Activated T-helper 1 cell treated with Interleukin-2 at 50 U/mL for 16 hours (primary cell): ENCODE measurements at regions not wholly inside any gene's neighbourhood (a gene's known extent, or its start where the extent isn't known, plus 50 kb on each side); places are given as distances from the start of the nearest gene placed in this dataset.

ENCODE experiments used
- DNase-seq: peaks from one replicate; pipeline ENCODE4 v3.0.0-alpha.2; 2020; ENCODE audit warnings: low read depth

- DNase-seq, result no peak
Observed at GRCh38 chr5:36355516-36355915, 53.8 kb upstream of the RANBP3L start.

GRCh38 chr5:36356915-36357314, 55.2 kb upstream of the RANBP3L start:
- no peak for DNase-seq

- DNase-seq, result no peak
Observed at GRCh38 chr5:36357391-36357975, 55.8 kb upstream of the RANBP3L start.

GRCh38 chr5:36359267-36359666, 57.6 kb upstream of the RANBP3L start:
- DNase-seq, result no peak

GRCh38 chr5:36360307-36360706, 58.6 kb upstream of the RANBP3L start:
- DNase-seq, result no peak

GRCh38 chr5:36363101-36363500, 61.4 kb upstream of the RANBP3L start:
- no peak for DNase-seq

GRCh38 chr5:36363744-36364143, 62.0 kb upstream of the RANBP3L start:
- DNase-seq, result no peak

GRCh38 chr5:36364473-36364872, 62.8 kb upstream of the RANBP3L start:
- DNase-seq, result no peak

GRCh38 chr5:36365896-36366295, 64.2 kb upstream of the RANBP3L start:
- no peak for DNase-seq

- no peak for DNase-seq
Observed at GRCh38 chr5:36366883-36367282, 65.2 kb upstream of the RANBP3L start.

GRCh38 chr5:36367524-36367923, 65.8 kb upstream of the RANBP3L start:
- no peak for DNase-seq

- no peak for DNase-seq
Observed at GRCh38 chr5:36369219-36369690, 67.6 kb upstream of the RANBP3L start.

GRCh38 chr5:36370073-36370472, 68.4 kb upstream of the RANBP3L start:
- DNase-seq, result no peak

- DNase-seq, result no peak
Observed at GRCh38 chr5:36371366-36371765, 69.7 kb upstream of the RANBP3L start.

- DNase-seq, result no peak
Observed at GRCh38 chr5:36373527-36374086, 71.9 kb upstream of the RANBP3L start.

- no peak for DNase-seq
Observed at GRCh38 chr5:36374266-36374862, 72.7 kb upstream of the RANBP3L start.

- DNase-seq, result no peak
Observed at GRCh38 chr5:36377192-36377591, 75.5 kb upstream of the RANBP3L start.

- no peak for DNase-seq
Observed at GRCh38 chr5:36378551-36378950, 76.8 kb upstream of the RANBP3L start.

GRCh38 chr5:36382890-36383289, 81.2 kb upstream of the RANBP3L start:
- DNase-seq, result no peak

GRCh38 chr5:36383942-36384341, 82.2 kb upstream of the RANBP3L start:
- DNase-seq, result no peak

- DNase-seq, result no peak
Observed at GRCh38 chr5:36384845-36385244, 83.1 kb upstream of the RANBP3L start.

GRCh38 chr5:36385495-36385894, 83.8 kb upstream of the RANBP3L start:
- DNase-seq, result no peak

GRCh38 chr5:36388288-36388687, 86.6 kb upstream of the RANBP3L start:
- DNase-seq, result no peak

- DNase-seq, result no peak
Observed at GRCh38 chr5:36389245-36389644, 87.5 kb upstream of the RANBP3L start.
